GM21390 (cell line): ENCODE measurements at regions not wholly inside any gene's neighbourhood (a gene's known extent, or its start where the extent isn't known, plus 50 kb on each side); places are given as distances from the start of the nearest gene placed in this dataset.
"Not testable (repeated sequence)": the region's sequence is repeated elsewhere in the genome, so short reads cannot be mapped to it uniquely, and the experiment has no call there.

Experiments
- ATAC-seq: cut with Tn5 transposase; IDR thresholded peaks from one replicate; pipeline ENCODE4 v1.9.1; 2021; ENCODE audit not compliant: unreplicated experiment

DNA sequence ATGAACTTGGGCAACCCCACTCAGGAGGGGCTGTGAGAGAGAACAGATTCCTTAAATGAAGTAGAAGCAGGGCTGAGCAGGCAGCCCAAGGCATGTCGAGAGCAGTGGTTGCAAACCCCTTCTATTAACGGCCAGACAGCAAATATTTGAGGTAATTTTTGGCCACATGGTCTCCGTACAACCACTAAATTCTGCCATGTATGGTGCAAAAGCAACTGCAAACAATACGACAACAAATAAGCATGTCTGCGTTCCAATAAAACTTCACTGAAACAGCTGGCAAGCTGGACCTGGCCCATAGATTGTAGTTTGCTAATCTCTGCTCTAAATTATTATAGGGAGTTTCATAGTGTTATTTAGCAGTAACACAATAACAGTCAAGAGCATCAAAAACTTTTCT, 217.0 kb upstream of the ZNF521 start:
- no peak for ATAC-seq

DNA sequence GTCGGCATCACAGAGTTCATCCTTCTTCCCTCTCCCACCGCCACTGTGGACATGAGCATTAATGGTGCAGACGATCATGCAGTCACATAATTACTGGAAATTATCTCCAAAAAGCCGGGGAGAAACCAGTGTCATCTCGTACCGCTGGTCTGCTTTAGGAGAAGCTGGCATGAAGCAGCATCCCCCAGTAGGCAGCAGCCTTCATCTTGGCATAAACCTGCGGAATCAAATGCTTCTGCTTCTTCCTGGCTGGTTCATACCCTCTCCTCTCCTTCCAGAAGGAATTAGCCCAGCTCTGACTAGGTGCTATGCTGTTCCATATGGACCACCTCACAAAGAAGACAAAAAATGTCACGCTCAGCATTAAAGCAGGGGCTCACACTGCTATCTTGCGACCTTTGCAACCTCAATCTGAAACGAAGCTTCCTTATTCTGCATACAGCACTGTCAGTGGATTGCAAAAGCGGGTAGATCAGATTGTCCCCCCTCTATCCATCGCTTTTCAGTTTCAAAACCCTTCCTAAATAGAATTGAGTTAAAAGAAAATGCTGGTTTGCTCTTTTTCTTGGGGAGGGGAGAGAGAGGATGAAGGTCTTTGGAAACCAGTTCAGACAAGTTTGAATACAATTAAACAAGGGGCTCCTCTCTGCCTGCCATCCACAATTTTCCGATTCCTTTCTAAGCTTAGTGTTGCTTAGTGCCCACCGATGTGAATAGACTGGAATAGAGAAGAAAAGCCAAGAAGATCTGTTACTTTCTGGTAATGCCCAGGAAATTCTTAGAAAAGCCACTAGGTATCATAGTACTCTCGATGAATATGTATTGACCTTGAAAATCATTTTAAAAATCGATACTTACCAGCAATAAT, 212.1 kb upstream of the ZNF521 start:
- ATAC-seq = no peak

DNA sequence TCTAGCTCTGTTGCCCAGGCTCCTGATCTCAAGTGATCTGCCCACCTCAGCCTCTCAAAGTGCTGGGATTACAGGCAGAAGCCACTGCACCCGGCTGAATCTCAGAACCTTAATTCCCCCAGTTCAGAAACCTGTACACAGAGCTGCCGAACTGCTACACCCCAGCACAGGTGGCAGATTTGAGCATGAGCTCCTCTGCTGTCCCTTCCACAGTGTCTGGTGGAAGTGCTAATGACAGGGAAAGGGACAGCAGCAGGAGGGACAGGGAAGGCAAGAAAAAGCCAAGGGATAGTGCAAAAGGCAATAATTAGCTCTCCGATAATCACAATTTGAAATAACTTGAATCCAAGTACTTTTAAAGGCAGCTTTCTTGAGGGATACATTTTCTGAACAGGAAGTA, 211.4 kb upstream of the ZNF521 start:
- ATAC-seq = no peak

DNA sequence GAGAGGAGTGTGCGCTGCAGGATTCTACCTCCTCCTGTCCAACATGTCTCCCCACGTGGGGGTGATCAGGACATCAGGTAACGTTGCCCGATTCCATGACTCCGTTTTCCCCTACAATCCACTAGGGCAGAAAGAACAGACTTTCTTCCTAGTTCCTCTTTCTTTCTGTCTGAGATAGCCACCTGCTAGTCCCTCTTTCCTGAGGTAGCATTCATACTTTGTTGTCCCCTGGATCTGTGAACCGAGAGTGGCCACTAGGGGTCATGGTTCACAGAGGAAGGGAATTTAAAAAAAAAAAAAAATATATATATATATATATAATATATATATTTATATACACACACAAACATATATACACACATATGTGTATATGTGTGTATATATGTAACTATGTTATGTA, 210.0 kb upstream of the ZNF521 start:
- ATAC-seq = no peak

DNA sequence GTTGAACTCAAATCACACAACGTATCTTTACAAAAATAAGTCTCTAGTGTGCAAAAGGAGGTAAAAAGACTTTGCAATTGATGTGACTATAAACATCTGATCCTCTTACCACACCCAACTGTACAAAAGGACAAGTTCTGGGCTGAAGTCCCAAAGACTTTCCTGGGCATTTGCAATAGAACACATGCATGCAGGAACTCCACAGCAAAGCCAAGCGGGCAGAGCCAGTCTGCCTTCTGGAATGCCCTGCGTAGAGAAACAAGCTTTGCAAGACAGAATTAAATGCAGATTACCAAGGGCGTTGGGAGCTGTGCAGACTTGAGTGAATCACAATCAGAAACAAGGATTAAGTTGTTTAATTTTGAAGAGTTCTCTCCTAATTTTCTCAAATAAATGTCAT, 208.4 kb upstream of the ZNF521 start:
- no peak for ATAC-seq

DNA sequence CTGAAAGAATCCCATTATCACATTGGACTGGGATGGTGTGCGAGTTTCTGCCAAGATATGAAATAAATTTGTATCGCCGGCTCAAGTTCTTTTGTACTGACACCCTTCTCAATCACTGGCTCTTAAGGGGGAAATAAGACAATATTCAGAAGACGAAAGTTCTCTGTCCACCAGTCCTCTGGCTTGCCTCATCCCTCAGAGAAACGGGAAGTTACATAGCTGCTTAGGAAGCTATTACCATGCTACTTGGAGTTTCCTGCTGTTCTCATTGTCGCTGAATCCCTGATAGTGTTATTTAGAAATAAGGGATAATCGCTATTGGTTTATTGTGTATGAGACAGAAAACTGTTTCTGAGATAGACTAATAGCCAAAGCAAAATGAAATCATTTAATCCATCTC, 205.0 kb upstream of the ZNF521 start:
- ATAC-seq = no peak

DNA sequence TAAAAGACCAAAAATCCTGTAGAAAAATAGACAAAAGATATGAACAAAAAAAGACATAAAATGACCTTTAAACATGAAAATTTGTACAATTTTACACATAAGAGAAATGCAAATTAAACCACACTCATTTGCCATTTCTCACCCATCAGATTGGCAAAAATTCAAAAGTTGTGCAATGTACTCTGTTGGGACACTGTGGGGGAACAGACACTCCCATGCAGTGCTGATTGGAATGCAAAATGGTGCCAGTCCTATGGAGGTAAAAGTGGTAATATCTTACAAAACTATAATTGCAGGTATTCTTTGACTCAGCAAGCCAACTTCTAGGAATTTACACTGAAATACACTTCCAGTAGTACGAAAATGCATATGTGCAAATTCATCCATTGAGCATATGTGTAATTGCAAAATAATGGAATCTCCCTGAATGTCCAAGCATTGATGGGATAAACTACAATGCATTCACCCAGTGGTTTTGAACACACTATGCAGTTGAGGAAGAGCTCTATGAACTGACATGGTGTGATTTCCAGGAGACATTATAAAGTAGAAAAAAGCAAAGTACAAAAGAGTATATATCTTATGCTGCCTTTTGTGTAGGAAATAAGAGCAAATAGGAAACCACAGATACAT, 201.8 kb upstream of the ZNF521 start:
- ATAC-seq = no peak

DNA sequence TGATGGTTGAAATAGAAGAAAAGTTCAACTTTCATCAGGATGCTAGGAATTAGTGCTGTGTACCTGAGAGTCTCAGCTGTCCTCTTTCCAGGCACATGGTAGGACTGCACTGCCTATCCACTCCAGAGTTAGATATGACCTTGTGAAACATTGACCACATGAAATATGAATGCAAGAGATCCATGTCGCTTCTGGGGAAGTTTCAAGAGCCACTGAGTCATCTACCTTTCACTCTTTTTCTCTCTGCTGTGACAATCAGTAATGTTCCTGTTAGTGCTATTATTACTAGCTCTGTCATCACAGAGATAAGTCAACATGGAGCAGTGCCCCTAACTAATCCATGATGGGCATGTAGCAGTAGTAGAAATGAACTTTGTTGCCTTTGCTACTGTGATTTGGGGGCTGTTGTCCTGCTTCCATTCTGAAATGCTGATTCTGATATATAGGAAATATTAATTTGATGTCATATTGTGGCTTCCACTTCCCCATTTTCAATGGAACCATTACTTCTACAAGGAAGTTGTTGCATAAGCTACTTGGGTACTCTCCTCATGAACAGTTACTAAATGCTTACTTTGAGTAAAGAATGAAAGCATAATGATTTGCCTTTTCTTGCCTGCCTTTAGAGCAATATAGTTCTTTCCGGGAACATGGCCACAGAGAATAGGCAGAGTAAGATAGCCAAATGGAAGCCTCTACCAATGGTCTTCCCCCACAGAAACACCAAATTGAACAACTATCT, 192.8 kb upstream of the ZNF521 start:
- no peak for ATAC-seq

DNA sequence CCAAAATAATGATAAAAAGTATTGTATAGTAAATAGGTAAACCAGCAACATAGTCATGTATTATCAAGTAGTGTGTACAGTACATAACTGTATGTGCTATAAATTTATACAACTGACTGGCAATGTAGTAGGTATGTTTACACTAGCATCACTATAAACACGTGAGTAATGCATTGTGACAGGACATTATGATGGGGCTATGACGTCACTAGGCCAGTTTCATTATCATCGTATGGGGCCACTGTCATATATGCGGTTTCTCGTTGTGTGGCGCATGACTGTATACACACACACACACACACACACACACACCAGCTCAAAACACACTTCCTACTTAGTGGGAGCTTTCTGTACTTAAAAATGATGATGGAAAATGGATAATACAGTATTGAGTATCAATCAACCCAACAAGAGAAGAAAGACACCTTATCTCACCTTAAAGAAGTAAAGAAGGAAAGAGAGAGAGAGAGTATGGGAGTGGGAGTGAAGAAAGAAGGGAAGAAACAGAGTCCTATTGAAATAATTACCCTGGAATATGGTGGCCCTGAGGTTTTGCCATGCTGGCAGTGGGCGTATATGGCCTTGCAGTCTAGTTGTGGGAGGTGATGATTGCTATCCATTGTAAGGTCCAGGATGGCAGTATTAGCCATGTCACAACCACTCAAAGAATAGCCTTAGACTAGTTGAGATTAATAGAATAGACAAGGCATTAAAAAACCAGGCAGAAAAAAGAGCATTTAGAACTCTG, 186.4 kb upstream of the ZNF521 start:
- no peak for ATAC-seq

DNA sequence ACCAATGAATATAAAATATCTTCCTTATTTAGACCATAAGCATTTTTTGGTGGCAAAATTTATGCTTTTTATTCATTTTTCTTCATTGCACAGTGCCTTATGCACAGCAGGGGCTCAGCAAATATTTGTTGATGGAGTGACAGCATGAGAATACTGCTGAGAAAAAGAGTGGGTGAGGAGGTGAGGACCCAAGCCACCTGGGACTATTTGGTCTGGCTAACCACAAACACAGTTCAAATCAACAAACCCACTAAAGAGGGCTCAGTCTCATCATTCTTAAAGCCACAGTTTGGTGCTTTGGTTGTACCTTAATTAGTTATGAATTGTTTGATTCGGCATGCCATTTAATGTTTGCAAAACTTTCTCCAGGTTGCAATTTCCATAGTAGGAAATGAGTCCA, 183.5 kb upstream of the ZNF521 start:
- no peak for ATAC-seq

DNA sequence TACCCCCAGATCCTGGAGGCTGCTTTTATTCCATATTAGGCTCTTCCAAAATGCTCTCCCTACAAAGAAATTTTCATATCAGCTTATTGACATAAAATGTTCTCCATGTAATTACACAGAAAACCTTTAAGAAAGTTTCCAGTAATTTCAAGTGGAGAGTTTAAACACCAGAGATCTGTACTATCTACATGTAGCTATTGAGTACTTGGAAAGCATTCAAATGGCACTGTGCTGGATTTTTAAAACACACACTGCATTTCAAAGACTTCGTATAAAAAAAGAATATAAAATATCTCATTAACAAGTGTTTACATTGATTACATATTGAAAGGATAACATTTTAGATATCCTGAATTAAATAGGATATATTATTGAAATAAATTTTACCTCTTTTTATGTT, 182.4 kb upstream of the ZNF521 start:
- ATAC-seq = no peak

DNA sequence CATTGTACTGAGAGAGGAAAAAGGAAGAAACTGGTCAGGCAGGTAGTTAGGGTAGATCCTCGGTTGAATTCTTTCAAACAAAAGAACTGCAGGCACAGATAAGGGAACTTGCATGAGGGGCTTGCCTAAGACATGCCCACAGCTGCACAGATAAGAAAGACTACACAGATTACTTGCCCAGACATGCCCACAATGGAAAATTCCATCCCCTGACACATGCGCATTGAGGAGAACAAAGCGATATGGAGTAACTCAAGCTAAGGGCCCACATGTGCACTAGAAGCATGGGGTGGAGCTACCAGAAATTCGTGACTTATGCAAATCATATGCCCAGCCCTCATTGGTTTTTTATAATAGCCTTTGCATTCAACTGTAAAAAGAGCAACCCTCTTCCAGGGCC, 181.3 kb upstream of the ZNF521 start:
- ATAC-seq = no peak

DNA sequence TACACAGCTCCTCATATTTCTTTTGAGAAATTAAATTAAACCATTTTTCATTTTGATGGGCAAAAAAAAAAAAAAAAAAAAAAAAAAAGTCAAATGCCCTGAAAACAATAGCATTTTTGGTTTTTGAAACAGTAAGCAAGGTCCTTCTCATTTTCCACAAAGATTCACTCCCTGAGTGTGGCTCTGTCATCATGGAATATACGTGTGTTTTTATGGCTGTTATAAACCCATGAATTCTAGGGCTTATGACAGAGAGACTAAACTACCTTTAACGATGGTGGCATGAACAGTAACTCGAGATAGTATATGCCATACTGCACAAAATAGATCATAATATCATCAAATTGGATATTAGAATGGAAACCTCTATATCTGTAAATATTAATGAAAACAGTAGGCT, 179.2 kb upstream of the ZNF521 start:
- ATAC-seq = no peak

DNA sequence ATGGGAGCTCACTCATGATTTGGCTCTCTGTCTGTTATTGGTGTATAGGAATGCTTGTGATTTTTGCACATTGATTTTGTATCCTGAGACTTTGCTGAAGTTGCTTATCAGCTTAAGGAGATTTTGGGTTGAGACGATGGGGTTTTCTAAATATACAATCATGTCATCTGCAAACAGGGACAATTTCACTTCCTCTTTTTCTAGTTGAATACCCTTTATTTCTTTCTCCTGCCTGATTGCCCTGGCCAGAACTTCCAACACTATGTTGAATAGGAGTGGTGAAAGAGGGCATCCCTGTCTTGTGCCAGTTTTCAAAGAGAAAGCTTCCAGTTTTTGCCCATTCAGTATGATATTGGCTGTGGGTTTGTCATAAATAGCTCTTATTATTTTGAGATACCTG, 173.8 kb upstream of the ZNF521 start:
- ATAC-seq = not testable (repeated sequence)

DNA sequence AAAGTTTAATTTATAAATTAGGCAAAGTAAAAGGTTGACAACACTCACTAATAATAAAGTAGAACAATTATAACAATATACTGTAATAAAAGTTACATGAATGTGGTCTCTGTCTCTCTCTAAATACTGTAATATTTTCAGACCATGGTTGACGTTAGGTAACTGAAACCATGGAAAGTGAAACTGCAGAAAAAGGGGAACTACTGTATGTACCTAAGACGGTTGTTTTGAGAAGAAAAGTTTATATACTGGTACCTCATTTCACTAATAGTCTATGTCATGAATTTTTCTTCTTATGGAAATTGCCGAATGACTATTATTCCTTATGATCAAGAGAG, 166.7 kb upstream of the ZNF521 start:
- peak; percentile 97 for ATAC-seq

DNA sequence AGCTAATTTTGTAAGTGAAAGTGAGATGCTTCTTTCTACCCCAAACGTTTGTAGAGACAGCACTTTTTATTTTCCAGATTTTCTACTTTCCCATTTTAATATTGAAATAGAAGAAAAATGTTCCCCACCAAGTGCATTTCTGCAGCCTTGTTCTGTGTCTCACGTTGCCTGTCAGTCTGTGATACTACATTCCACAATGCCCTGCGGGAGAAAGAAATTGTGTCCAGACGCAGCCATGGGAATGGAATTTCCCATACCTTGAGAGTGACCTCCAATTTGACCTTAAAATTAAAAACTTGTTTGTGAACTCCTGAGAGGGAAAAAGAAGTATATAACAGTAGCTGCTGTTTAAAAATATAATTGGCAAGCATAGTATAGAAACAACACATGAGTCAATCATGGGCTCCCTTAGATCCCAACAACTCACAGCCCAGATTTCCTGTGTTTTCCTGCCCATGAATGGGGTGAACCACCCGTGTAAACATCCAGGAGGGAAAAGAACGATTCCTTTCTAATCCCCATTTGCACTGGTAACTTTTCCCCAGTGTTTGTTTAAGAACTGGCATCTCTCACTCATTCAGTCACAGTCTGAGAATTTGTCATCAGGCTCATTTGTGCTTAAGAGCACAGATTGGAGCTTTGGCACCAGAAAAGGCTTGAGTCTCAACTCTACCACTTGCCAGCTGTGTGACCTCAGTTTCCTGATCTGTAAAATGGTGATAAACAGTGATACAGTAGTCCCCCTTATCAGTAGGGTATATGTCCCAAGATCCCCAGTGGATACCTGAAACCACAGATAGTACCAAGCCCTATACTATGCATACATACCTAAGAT, 166.1 kb upstream of the ZNF521 start:
- peak; percentile 35 for ATAC-seq

DNA sequence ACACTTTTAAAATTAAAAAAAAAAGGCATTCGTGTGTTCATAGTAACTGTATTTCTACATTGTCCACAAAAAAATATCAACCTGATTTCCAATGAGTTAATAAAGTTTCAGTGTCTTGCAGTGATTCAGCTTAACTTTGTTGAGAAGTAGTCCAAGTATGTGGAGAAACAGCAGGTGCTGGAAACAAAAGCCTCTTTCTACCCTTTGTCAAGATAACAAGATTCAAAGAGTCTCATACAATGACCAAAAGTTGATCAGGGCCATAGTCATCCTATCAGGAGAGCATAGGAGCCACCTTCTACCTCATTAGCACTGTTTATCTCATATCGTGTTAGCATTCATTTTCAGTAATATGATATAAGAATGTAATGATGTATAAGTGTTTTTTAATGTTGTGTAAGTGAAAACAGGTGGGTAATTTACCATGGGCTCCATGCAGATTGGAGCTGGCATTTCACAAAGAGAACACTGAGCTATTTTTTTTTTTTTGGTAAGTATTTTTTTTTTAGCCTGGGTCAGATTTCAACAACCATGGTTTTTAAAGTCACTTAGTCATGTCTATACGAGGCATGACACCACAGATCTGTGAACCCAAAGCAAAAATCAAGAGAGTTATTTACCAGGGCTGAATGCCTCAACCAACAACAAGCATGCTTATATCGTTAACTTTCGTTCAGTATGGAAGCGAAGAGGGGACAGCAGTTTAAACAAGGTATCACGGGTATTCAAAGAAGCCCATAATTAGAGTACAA, 165.0 kb upstream of the ZNF521 start:
- ATAC-seq = no peak

DNA sequence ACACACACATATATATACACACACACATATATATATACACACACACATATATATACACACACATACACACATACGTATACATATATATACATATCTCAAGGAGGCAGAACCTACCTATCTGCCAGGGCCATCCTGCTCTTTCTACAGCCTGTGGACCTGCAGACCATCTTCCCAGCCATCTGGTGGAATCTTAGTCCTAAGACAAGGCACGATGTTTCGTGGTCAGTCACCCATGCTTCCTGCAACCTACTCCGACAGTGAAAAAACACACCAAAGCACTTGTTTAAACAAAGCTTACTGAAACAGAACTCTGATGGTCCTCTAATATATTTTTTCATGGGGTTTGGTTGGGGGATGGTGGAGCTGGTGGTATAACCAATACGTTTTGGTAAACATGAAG, 164.2 kb upstream of the ZNF521 start:
- ATAC-seq = no peak

DNA sequence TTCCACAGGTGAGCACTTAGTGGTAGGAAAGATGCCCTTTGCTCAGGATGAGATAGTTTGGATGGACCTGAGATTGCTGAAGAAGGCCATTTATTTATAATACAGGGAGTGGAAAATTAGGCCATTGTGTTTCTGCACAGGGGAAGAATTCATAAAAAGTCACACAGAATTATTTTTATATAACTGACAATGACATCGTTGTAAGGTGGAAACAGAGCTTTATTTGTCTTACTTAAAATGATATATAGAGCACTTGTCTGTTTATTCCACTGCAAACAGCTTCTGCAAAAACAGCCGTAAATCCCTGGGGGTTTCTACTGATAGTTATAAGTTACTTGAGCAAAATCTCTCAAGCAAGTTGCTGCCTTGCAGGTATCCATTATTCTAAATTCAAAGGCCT, 158.1 kb upstream of the ZNF521 start:
- ATAC-seq = no peak

DNA sequence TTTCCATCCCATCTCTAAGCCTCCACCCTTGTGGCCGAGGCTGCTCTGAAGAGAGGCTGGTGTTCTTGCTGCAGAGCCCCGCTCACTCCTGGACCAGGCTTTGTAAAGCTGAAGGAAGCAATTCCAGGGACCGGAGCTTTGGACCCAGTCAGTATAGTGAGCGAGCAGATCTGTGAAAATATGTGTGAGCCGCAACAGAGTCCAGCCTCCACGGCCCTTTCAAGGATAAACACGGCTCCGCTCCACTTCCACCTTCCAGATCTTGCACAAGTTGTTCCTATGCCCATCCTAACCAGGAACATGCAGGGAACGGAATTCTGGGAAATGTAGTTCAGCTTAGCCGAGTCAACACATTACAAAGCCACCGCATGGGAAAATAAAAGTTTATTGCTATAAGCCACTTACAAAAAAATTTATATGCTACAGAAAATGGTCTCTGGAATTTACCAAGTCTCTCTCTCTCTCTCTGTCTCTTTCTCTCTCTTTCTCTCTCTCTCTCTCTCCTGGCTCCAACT, 151.7 kb upstream of the ZNF521 start:
- no peak for ATAC-seq
